ENCODE measurements at regions not wholly inside any gene's neighbourhood (a gene's known extent, or its start where the extent isn't known, plus 50 kb on each side); places are given as distances from the start of the nearest gene placed in this dataset.
"Not testable (repeated sequence)": the region's sequence is repeated elsewhere in the genome, so short reads cannot be mapped to it uniquely, and the experiment has no call there.

DNA sequence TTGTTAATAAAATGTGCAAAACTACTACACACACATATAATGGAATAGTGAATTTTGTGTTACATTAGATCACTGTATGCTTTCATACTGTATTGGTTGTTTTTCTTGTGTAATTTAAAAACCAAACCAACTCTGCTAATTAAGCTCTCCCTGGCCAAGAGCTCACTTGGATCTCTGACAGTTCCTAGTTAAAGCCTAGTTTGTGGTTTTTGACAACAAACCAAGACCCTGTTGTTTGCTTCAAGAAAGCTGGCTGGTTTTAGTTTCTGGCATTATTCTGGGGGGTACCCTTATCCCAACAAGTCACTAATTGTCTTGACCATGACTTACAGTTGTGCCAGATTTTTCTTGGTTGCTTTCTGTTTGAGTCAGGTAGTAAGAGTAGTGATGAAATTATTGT, 121.4 kb upstream of the CXorf66 start:
- DNase-seq: no peak
- Histone ChIP-seq H3K27me3 (peaks cover 11% of the 10 kb centered on the region; the same call in 1 of the 2 replicates), H3K4me1 (no peaks in the 10 kb centered on the region), H3K4me3 (ENCODE audit: low read depth, low read length) (no peak overlapping the region), H3K9me3 (no peaks in the 10 kb centered on the region), H3K36me3 (no peaks in the 10 kb centered on the region)
- TF ChIP-seq, protein P1, sequence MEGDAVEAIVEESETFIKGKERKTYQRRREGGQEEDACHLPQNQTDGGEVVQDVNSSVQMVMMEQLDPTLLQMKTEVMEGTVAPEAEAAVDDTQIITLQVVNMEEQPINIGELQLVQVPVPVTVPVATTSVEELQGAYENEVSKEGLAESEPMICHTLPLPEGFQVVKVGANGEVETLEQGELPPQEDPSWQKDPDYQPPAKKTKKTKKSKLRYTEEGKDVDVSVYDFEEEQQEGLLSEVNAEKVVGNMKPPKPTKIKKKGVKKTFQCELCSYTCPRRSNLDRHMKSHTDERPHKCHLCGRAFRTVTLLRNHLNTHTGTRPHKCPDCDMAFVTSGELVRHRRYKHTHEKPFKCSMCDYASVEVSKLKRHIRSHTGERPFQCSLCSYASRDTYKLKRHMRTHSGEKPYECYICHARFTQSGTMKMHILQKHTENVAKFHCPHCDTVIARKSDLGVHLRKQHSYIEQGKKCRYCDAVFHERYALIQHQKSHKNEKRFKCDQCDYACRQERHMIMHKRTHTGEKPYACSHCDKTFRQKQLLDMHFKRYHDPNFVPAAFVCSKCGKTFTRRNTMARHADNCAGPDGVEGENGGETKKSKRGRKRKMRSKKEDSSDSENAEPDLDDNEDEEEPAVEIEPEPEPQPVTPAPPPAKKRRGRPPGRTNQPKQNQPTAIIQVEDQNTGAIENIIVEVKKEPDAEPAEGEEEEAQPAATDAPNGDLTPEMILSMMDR (IDR thresholded peaks at IDR 0.05; ENCODE audit: low read depth, low read length): no peak

DNA sequence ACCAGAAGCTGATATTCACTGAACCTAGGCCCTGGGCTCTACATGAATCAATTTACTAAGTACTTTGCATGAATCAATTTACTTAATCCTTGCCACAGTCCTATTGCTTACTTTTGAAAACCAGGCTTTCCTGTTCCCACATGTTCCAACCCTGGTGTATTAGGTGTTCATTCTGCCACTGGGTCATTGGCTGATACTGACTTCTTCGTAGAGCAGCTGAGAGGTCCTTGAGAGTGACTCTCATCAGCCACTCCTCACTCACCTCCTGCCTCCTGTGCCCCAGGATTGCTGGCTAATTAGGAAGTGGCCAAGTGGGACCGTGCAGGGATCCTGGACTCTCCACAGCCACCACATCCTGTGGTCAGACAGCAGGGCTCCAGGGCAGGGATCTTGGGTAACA, 109.5 kb upstream of the CXorf66 start:
- not testable (repeated sequence) for H3K4me3 ChIP-seq (ENCODE audit: low read depth, low read length); H3K36me3 ChIP-seq; DNase-seq; H3K9me3 ChIP-seq; H3K27me3 ChIP-seq; H3K4me1 ChIP-seq

DNA sequence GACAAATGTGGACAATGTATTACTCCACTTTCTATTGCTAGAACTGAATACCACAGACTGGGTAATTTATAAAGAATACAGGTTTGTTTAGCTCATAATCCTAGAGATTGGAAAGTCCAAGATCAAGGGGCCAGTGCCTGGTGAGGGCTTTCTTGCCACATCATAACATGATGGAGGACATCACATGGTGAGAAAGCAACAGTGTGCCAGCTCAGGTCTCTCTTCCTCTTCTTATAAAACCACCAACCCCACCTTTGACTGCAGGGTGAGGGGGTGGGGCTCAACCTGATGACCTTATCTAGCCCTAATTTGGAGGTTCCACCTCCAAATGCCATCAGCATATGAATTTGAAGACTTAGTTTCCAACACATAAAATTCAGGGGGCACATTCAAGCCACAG, 105.7 kb upstream of the CXorf66 start:
- no peak overlapping the region for H3K4me3 ChIP-seq (ENCODE audit: low read depth, low read length)
- H3K27me3 ChIP-seq: no peaks in the 10 kb centered on the region
- H3K9me3 ChIP-seq: no peaks in the 10 kb centered on the region
- no peaks in the 10 kb centered on the region for H3K36me3 ChIP-seq
- TF ChIP-seq, protein P1 (IDR thresholded peaks at IDR 0.05; ENCODE audit: low read depth, low read length): no peak
- DNase-seq: no peak
- no peaks in the 10 kb centered on the region for H3K4me1 ChIP-seq

DNA sequence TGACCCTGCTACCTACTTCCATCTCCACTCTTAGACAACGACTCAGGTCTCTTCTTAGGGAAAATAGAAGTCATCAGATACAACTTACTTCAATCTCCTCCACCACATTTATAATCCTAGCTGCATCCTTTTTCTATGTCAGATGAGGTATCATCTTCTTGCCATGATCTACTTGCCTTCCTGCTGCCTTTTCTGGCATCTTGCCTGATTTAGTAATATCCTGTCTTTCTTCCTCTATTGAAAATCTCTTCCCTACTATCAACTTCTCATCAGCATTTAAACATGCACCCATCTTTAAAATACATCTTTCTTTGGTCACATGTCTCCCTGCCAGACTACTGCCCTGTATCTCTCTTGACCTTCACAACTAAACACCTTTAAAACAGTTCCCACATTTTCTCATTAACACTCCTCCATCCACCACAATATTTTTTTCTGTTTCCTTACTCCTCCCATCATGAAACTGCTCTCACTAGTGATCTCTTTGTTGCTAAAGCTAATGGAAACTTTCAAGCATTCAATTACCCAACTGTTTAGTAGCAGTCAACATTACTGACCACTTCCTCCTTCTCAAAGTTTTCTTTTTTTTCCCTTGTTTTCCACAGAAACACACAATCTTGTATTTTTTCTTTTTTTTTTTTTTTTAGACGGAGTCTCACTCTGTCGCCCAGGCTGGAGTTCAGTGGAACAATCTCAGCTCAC, 100.8 kb upstream of the CXorf66 start:
- no peak for DNase-seq
- H3K36me3 ChIP-seq: no peaks in the 10 kb centered on the region
- TF ChIP-seq, protein P1 (IDR thresholded peaks at IDR 0.05; ENCODE audit: low read depth, low read length): no peak

DNA sequence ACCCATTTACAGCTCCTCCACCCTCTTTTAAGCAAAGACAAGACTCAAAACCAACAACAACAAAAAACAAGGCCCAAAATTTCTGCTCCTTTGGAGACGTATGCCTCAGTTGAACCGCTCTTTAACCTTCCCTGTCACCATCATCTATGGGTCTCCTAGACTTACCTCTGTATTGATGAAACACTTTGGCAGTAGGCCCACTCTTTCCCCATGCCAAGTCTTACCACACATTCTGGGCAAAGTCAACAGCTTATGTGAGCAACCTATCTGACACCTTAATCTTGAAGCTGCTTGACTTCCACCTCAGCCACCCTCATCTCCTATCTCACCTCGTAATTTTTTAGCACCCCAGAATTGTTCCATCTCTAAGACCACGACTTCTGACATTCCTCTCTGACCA, 99.7 kb upstream of the CXorf66 start:
- DNase-seq: no peak

More for the DNA sequence above, 100.8 kb upstream of the CXorf66 start:
- Histone ChIP-seq H3K9me3 (no peaks in the 10 kb centered on the region), H3K4me1 (no peaks in the 10 kb centered on the region), H3K27me3 (no peaks in the 10 kb centered on the region), H3K4me3 (ENCODE audit: low read depth, low read length) (no peak overlapping the region)

DNA sequence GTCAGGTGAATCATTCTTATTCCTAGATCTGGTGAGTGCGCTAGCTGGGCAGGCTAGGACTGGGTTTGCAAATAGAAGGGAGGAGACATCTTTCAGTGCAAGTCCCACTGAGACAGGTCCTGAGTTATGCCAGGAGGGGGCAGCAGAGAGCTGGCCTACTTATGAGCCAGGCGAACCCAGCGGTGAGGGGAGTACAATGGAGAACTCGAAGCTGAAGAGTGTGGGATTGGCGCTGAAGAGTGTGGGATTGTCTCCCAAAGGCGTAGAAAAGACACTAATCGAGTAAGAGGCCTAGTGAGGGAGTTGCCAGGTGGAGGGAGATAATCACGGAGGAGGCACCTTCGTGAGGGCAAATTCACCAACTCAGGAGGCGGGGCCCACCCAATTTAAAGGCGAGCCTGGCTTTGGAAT, 91.7 kb upstream of the CXorf66 start:
- peak; percentile 71 for DNase-seq
- no peak overlapping the region for H3K4me3 ChIP-seq (ENCODE audit: low read depth, low read length)
- no peaks in the 10 kb centered on the region for H3K36me3 ChIP-seq
- TF ChIP-seq, protein P1 (IDR thresholded peaks at IDR 0.05; ENCODE audit: low read depth, low read length): peak; percentile 77
- no peaks in the 10 kb centered on the region for H3K4me1 ChIP-seq
- no peaks in the 10 kb centered on the region for H3K9me3 ChIP-seq
- no peaks in the 10 kb centered on the region for H3K27me3 ChIP-seq

More for the DNA sequence above, 99.7 kb upstream of the CXorf66 start:
- no peaks in the 10 kb centered on the region for H3K27me3 ChIP-seq
- H3K36me3 ChIP-seq: no peaks in the 10 kb centered on the region
- H3K4me3 ChIP-seq (ENCODE audit: low read depth, low read length): no peak overlapping the region
- TF ChIP-seq, protein P1 (IDR thresholded peaks at IDR 0.05; ENCODE audit: low read depth, low read length): no peak
- H3K4me1 ChIP-seq: no peaks in the 10 kb centered on the region
- H3K9me3 ChIP-seq: no peaks in the 10 kb centered on the region
